SK-N-SH (cell line): ENCODE measurements at regions not wholly inside any gene's neighbourhood (a gene's known extent, or its start where the extent isn't known, plus 50 kb on each side); places are given as distances from the start of the nearest gene placed in this dataset.

Experiments used
- CTCF ChIA-PET: fragments of 300-600, 350-600 bp; formaldehyde crosslinking; extraction: SDS; loops from one replicate; lab custom pipeline; 2021; lab: Yijun Ruan, JAX
- POLR2A ChIA-PET: fragments of 350-600 bp; sonication (Branson Sonifier 250); formaldehyde crosslinking; extraction: SDS; loops from one replicate; lab custom pipeline; 2020; ENCODE audit warnings: antibody characterized with exemption, inconsistent platforms; lab: Yijun Ruan, JAX
- DNase-seq: peaks from one replicate; pipeline ENCODE4 v3.0.0; 2012
- H2AFZ ChIP-seq: fragments of 200-600 bp; sonication (generic); 2 replicates; pipeline ENCODE4 v1.8.1; 2016; ENCODE audit warnings: antibody characterized with exemption, mild to moderate bottlenecking, low read depth
- H3F3A ChIP-seq: fragments of 200-600 bp; sonication (generic); replicated peaks from 2 replicates; pipeline ENCODE3; 2016; ENCODE audit warnings: antibody characterized with exemption, mild to moderate bottlenecking; ENCODE audit not compliant: insufficient read depth
- H3K27ac ChIP-seq, 2 experiments: fragments of 200-500 bp in 1 of 2; fragments of 200-600 bp in 1 of 2; sonication (Bioruptor generic) in 1 of 2; sonication (generic), shearing (Covaris generic) in 1 of 2; 2 replicates each; pipeline versions ENCODE4 v1.5.1 to v1.6.1; 2014 to 2016; ENCODE audit warnings: low read depth in 2 of 2, inconsistent platforms in 1 of 2, low read length in 1 of 2, mild to moderate bottlenecking in 1 of 2, mixed read lengths in 1 of 2
- H3K27me3 ChIP-seq: fragments of 200-600 bp; sonication (generic), shearing (Covaris generic); 2 replicates; pipeline ENCODE4 v1.6.1; 2016; ENCODE audit warnings: mixed run types; ENCODE audit not compliant: insufficient read depth
- H3K36me3 ChIP-seq, 2 experiments: fragments of 200-500 bp in 1 of 2; fragments of 200-600 bp in 1 of 2; sonication (Bioruptor generic) in 1 of 2; sonication (generic) in 1 of 2; replicated peaks in 1 of 2; 2 replicates each; pipeline versions ENCODE3 to v1.5.1; 2014 to 2016; ENCODE audit warnings: low read length in 1 of 2, mild to moderate bottlenecking in 1 of 2; ENCODE audit not compliant: insufficient read depth in 2 of 2, control insufficient read depth in 1 of 2
- H3K4me1 ChIP-seq, 2 experiments: fragments of 200-500 bp in 1 of 2; fragments of 200-600 bp in 1 of 2; sonication (Bioruptor generic) in 1 of 2; sonication (generic), shearing (Covaris generic) in 1 of 2; 2 replicates each; pipeline versions ENCODE4 v1.5.1 to v1.6.1; 2014 to 2016; ENCODE audit warnings: low read depth in 1 of 2, low read length in 1 of 2, mixed run types in 1 of 2; ENCODE audit not compliant: insufficient read depth in 2 of 2, control insufficient read depth in 1 of 2
- H3K4me2 ChIP-seq: fragments of 200-600 bp; sonication (generic), shearing (Covaris generic); 2 replicates; pipeline ENCODE4 v1.6.1; 2017; ENCODE audit warnings: mixed run types
- H3K4me3 ChIP-seq, 2 experiments: fragments of 200-500 bp in 1 of 2; fragments of 200-600 bp in 1 of 2; sonication (Bioruptor generic) in 1 of 2; sonication (generic), shearing (Covaris generic) in 1 of 2; 2 replicates each; pipeline versions ENCODE4 v1.5.1 to v1.8.1; 2014 to 2016; ENCODE audit warnings: low read depth in 2 of 2, inconsistent platforms in 1 of 2, low read length in 1 of 2, mild to moderate bottlenecking in 1 of 2, mixed read lengths in 1 of 2, moderate library complexity in 1 of 2
- H3K79me2 ChIP-seq: fragments of 200-600 bp; sonication (generic); 2 replicates; pipeline ENCODE4 v1.8.1; 2017; ENCODE audit warnings: mild to moderate bottlenecking; ENCODE audit not compliant: insufficient read depth
- H3K9ac ChIP-seq: fragments of 200-600 bp; sonication (generic); 2 replicates; pipeline ENCODE4 v1.6.1; 2017; ENCODE audit warnings: mixed run types
- H3K9me2 ChIP-seq: fragments of 200-600 bp; sonication (generic); 2 replicates; pipeline ENCODE4 v1.6.1; 2017; ENCODE audit warnings: mixed run types
- H3K9me3 ChIP-seq: fragments of 200-600 bp; sonication (generic); 2 replicates; pipeline ENCODE4 v1.6.1; 2017; ENCODE audit warnings: mixed run types, mild to moderate bottlenecking, moderate library complexity
- H4K20me1 ChIP-seq: fragments of 200-600 bp; sonication (generic); 2 replicates; pipeline ENCODE4 v1.6.1; 2017; ENCODE audit warnings: mild to moderate bottlenecking, mixed run types; ENCODE audit not compliant: insufficient read depth
- CHD2 ChIP-seq: fragments of 150-350 bp; IDR thresholded peaks from 2 replicates; pipeline ENCODE4 v1.6.1; 2018; ENCODE audit warnings: low read length; ENCODE audit not compliant: partially characterized antibody
- ELF1 ChIP-seq: IDR thresholded peaks from 2 replicates; pipeline ENCODE4 v1.4.0; 2012
- EP300 ChIP-seq, 2 experiments: IDR thresholded peaks; 2 replicates each; pipeline versions ENCODE4 v1.4.0 to v1.6.1; 2012; ENCODE audit warnings: borderline replicate concordance in 1 of 2, low read depth in 1 of 2, low read length in 1 of 2
- EZH2phosphoT487 ChIP-seq: fragments of 200-600 bp; sonication (generic); IDR thresholded peaks from 2 replicates; pipeline ENCODE4 v1.6.1; 2017; ENCODE audit warnings: low read depth, mixed run types, mild to moderate bottlenecking, antibody characterized with exemption, moderate library complexity, borderline replicate concordance
- FOSL2 ChIP-seq: IDR thresholded peaks from 2 replicates; pipeline ENCODE4 v1.4.0; 2012; ENCODE audit warnings: low read depth, mild to moderate bottlenecking, moderate library complexity, borderline replicate concordance
- FOXJ3 ChIP-seq: sonication (generic); formaldehyde crosslinking; IDR thresholded peaks from 2 replicates; pipeline ENCODE4 v1.5.1; 2020; ENCODE audit warnings: mild to moderate bottlenecking, missing genetic modification reagents
- FOXM1 ChIP-seq: IDR thresholded peaks from 2 replicates; pipeline ENCODE4 v1.4.0; 2012; ENCODE audit warnings: low read depth, mild to moderate bottlenecking
- GABPA ChIP-seq: IDR thresholded peaks from 2 replicates; pipeline ENCODE4 v1.4.0; 2012; ENCODE audit warnings: low read depth, mild to moderate bottlenecking
- GATA2 ChIP-seq: sonication (generic); formaldehyde crosslinking; IDR thresholded peaks from 2 replicates; pipeline ENCODE4 v1.5.0; 2020; ENCODE audit warnings: mild to moderate bottlenecking, missing genetic modification reagents
- MEF2A ChIP-seq: IDR thresholded peaks from 2 replicates; pipeline ENCODE4 v1.4.0; 2012; ENCODE audit warnings: low read depth, borderline replicate concordance
- NRF1 ChIP-seq: IDR thresholded peaks from 2 replicates; pipeline ENCODE4 v1.6.1; 2012; ENCODE audit warnings: low read depth, mild to moderate bottlenecking, low read length
- RAD21 ChIP-seq: IDR thresholded peaks from 2 replicates; pipeline ENCODE4 v1.6.1; 2012; ENCODE audit warnings: mild to moderate bottlenecking, low read length
- RFX5 ChIP-seq: IDR thresholded peaks from 2 replicates; pipeline ENCODE4 v1.6.1; 2012; ENCODE audit warnings: mild to moderate bottlenecking, improper control_type of control experiment, low read length
- RXRA ChIP-seq: IDR thresholded peaks from 2 replicates; pipeline ENCODE4 v1.4.0; 2012; ENCODE audit warnings: low read depth, mild to moderate bottlenecking, borderline replicate concordance
- TAF1 ChIP-seq: IDR thresholded peaks from 2 replicates; pipeline ENCODE4 v1.6.1; 2012; ENCODE audit warnings: low read depth, mild to moderate bottlenecking, low read length, moderate library complexity, borderline replicate concordance
- TCF12 ChIP-seq: IDR thresholded peaks from 2 replicates; pipeline ENCODE4 v1.4.0; 2012
- WGBS: methylation state at CpG from one replicate; pipeline ENCODE4 v1.1.6; 2017; ENCODE audit warnings: low lambda C conversion rate; 5-methylcytosine and 5-hydroxymethylcytosine counted together
- TF ChIP-seq, protein P1 (sequence below): IDR thresholded peaks from 2 replicates; pipeline ENCODE4 v1.4.0; 2012; ENCODE audit warnings: low read depth
- TF ChIP-seq, protein P2 (sequence below): fragments of 150-350 bp; IDR thresholded peaks from 2 replicates; pipeline ENCODE4 v1.6.1; 2017; ENCODE audit warnings: antibody characterized with exemption, low read length, low read depth, borderline replicate concordance
- TF ChIP-seq, protein P3 (sequence below): fragments of 200-600 bp; sonication (generic); IDR thresholded peaks from 2 replicates; pipeline ENCODE4 v1.6.1; 2017; ENCODE audit warnings: antibody characterized with exemption, mild to moderate bottlenecking, moderate library complexity
- TF ChIP-seq, protein P4 (sequence below): IDR thresholded peaks from 2 replicates; pipeline ENCODE4 v1.6.1; 2012; ENCODE audit warnings: mild to moderate bottlenecking, low read depth, low read length, moderate library complexity
- TF ChIP-seq, protein P5 (sequence below): IDR thresholded peaks from 2 replicates; pipeline ENCODE4 v1.4.0; 2012; ENCODE audit warnings: low read depth, borderline replicate concordance

DNA sequence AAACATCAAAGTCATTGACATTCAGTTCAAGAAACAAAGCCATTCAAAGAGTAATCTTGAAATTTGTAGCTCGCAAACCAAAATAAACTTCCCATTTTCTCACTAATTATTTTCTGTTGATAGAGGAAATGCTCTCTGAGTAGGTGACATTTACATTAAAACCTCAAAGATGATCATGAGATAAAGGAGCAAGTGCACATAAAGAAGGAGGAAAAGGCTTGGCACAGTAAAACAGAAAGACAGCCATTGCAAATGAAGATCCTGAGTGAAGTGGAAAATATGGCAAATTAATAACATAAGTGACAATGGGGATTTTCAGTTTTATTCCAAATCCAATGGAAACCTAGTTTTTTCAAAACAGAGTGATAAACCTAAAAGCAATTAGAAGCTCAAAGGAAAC is 2320.8 kb downstream of the ARAP2 start:
- Histone ChIP-seq H3K36me3 (no peaks in the 10 kb centered on the region), H3F3A (no peaks in the 10 kb centered on the region), H3K9me3 (no peaks in the 10 kb centered on the region), H3K4me3 (no peak overlapping the region), H3K27me3 (no peaks in the 10 kb centered on the region), H3K27ac (no peak overlapping the region), H3K9ac (no peak overlapping the region), H3K9me2 (no peaks in the 10 kb centered on the region), H3K79me2 (no peaks in the 10 kb centered on the region; the same call in 1 of the 2 replicates), H4K20me1 (no peaks in the 10 kb centered on the region), H2AFZ (no peak overlapping the region)
- WGBS, result 89% methylated on average over 1 of the region's 1 CpG
- no peak for DNase-seq
- POLR2A ChIA-PET, result no interaction called here
- no peak for TF ChIP-seq FOSL2
- TF ChIP-seq, all 33 proteins: peak for 0
- Histone ChIP-seq H3K4me2 (no peak overlapping the region), H3K4me1 (no peaks in the 10 kb centered on the region; a peak in 1 of 4 replicates)
- CTCF ChIA-PET, result interaction anchor here (0.6 kb wide), 1 partner anchor 1628 kb away, joined by 3 read pairs; no protein-coding TSS in a partner anchor

DNA sequence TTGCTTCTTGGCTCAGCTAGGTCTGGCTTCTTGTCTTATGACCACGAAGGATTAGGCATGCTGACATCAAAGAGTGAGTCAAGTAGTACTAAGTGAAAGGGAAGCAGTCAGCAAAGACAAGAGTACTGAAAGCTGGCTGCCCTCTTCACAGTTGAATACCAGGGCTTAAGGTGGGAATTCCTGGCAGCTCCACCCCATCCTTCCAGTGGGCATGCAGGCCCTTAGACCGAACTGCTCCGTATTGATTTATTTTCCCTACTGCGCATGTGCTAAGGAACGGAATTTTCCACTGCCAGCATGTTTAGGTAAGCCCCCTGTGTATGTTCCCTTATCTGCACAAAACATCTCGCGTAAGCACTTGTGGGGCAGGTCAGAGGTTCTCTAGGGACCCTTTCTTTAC is 2320.1 kb downstream of the ARAP2 start:
- H3K9me3 ChIP-seq, result peaks cover 3% of the 10 kb centered on the region; the same call in 1 of the 2 replicates
- no peaks in the 10 kb centered on the region for H4K20me1 ChIP-seq
- H3K27me3 ChIP-seq, result no peaks in the 10 kb centered on the region
- TF ChIP-seq RXRA (no peak), MEF2A (no peak), RAD21 (no peak), EZH2phosphoT487 (no peak), FOXJ3 (CRISPR knock-in tag) (no peak), GATA2 (CRISPR knock-in tag) (no peak), RFX5 (no peak), EP300 (IDR thresholded peaks at IDR 0.05; ENCODE audit: borderline replicate concordance in 1 of 2, low read depth in 1 of 2, low read length in 1 of 2) (no peak), TCF12 (no peak), NRF1 (no peak), FOXM1 (no peak), GABPA (no peak), CHD2 (no peak), ELF1 (no peak), TAF1 (no peak)
- TF ChIP-seq, protein P1, sequence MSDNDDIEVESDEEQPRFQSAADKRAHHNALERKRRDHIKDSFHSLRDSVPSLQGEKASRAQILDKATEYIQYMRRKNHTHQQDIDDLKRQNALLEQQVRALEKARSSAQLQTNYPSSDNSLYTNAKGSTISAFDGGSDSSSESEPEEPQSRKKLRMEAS, result no peak
- TF ChIP-seq, protein P2, sequence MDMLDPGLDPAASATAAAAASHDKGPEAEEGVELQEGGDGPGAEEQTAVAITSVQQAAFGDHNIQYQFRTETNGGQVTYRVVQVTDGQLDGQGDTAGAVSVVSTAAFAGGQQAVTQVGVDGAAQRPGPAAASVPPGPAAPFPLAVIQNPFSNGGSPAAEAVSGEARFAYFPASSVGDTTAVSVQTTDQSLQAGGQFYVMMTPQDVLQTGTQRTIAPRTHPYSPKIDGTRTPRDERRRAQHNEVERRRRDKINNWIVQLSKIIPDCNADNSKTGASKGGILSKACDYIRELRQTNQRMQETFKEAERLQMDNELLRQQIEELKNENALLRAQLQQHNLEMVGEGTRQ, result no peak
- TF ChIP-seq, protein P3, sequence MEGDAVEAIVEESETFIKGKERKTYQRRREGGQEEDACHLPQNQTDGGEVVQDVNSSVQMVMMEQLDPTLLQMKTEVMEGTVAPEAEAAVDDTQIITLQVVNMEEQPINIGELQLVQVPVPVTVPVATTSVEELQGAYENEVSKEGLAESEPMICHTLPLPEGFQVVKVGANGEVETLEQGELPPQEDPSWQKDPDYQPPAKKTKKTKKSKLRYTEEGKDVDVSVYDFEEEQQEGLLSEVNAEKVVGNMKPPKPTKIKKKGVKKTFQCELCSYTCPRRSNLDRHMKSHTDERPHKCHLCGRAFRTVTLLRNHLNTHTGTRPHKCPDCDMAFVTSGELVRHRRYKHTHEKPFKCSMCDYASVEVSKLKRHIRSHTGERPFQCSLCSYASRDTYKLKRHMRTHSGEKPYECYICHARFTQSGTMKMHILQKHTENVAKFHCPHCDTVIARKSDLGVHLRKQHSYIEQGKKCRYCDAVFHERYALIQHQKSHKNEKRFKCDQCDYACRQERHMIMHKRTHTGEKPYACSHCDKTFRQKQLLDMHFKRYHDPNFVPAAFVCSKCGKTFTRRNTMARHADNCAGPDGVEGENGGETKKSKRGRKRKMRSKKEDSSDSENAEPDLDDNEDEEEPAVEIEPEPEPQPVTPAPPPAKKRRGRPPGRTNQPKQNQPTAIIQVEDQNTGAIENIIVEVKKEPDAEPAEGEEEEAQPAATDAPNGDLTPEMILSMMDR, result no peak
- TF ChIP-seq, protein P4, sequence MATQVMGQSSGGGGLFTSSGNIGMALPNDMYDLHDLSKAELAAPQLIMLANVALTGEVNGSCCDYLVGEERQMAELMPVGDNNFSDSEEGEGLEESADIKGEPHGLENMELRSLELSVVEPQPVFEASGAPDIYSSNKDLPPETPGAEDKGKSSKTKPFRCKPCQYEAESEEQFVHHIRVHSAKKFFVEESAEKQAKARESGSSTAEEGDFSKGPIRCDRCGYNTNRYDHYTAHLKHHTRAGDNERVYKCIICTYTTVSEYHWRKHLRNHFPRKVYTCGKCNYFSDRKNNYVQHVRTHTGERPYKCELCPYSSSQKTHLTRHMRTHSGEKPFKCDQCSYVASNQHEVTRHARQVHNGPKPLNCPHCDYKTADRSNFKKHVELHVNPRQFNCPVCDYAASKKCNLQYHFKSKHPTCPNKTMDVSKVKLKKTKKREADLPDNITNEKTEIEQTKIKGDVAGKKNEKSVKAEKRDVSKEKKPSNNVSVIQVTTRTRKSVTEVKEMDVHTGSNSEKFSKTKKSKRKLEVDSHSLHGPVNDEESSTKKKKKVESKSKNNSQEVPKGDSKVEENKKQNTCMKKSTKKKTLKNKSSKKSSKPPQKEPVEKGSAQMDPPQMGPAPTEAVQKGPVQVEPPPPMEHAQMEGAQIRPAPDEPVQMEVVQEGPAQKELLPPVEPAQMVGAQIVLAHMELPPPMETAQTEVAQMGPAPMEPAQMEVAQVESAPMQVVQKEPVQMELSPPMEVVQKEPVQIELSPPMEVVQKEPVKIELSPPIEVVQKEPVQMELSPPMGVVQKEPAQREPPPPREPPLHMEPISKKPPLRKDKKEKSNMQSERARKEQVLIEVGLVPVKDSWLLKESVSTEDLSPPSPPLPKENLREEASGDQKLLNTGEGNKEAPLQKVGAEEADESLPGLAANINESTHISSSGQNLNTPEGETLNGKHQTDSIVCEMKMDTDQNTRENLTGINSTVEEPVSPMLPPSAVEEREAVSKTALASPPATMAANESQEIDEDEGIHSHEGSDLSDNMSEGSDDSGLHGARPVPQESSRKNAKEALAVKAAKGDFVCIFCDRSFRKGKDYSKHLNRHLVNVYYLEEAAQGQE, result no peak
- TF ChIP-seq, protein P5, sequence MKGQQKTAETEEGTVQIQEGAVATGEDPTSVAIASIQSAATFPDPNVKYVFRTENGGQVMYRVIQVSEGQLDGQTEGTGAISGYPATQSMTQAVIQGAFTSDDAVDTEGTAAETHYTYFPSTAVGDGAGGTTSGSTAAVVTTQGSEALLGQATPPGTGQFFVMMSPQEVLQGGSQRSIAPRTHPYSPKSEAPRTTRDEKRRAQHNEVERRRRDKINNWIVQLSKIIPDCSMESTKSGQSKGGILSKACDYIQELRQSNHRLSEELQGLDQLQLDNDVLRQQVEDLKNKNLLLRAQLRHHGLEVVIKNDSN, result no peak
- no peak overlapping the region for H3K4me2 ChIP-seq
- H3K9me2 ChIP-seq, result no peaks in the 10 kb centered on the region
- no peak for DNase-seq
- no peaks in the 10 kb centered on the region for H3F3A ChIP-seq
- H3K9ac ChIP-seq, result no peak overlapping the region
- no peak overlapping the region for H3K4me3 ChIP-seq
- POLR2A ChIA-PET, result no interaction called here
- no peak overlapping the region for H3K27ac ChIP-seq
- no peaks in the 10 kb centered on the region; a peak in 1 of 4 replicates for H3K4me1 ChIP-seq
- WGBS, result 72% methylated on average over 5 of the region's 7 CpGs
- no peaks in the 10 kb centered on the region for H3K36me3 ChIP-seq
- CTCF ChIA-PET, result interaction anchor here (1.4 kb wide), 1 partner anchor 50 kb away, joined by 3 read pairs; no protein-coding TSS in a partner anchor
- H2AFZ ChIP-seq, result no peak overlapping the region
- no peaks in the 10 kb centered on the region; the same call in 1 of the 2 replicates for H3K79me2 ChIP-seq
